HepG2 (cell line): ENCODE measurements at regions not wholly inside any gene's neighbourhood (a gene's known extent, or its start where the extent isn't known, plus 50 kb on each side); places are given as distances from the start of the nearest gene placed in this dataset.

Experiments used
- EZH2 ChIP-seq: conservative IDR thresholded peaks from 2 replicates; pipeline ENCODE4 v1.6.1; 2012; ENCODE audit warnings: mild to moderate bottlenecking, low read depth, low read length, moderate library complexity
- REST ChIP-seq, 2 experiments: IDR thresholded peaks; 2 replicates each; pipeline ENCODE4 v1.6.1; 2011 to 2012; ENCODE audit warnings: low read length in 2 of 2, borderline replicate concordance in 1 of 2, low read depth in 1 of 2, mild to moderate bottlenecking in 1 of 2, moderate library complexity in 1 of 2

- TF ChIP-seq REST (IDR thresholded peaks at IDR 0.05; ENCODE audit: borderline replicate concordance in 1 of 2, low read depth in 1 of 2, low read length in 2 of 2) (no peak), EZH2 (no peak)
These were observed 309.1 kb downstream of the GXYLT1 start for GRCh38 chr12:41835556-41835955.
